K562 (cell line): ENCODE measurements at regions not wholly inside any gene's neighbourhood (a gene's known extent, or its start where the extent isn't known, plus 50 kb on each side); places are given as distances from the start of the nearest gene placed in this dataset.

Experiments
- ATAC-seq: fragments of 200-7000 bp; cut with Tn5 transposase; 3 replicates; pipeline ENCODE4 v1.9.1; 2020; ENCODE audit warnings: moderate library complexity
- BruUV-seq: library from RNA; stranded (reverse); fragments of 400-500 nt; replicated peaks from 2 replicates; lab custom pipeline; 2021; lab: Mats Ljungman, UMichigan
- CTCF ChIA-PET: fragments of 300-600 bp; formaldehyde crosslinking; extraction: SDS; loops from one replicate; lab custom pipeline; 2021; ENCODE audit warnings: low intra/inter-chr PET ratio; lab: Yijun Ruan, JAX
- POLR2A ChIA-PET: fragments of 300-600, 350-650 bp; sonication (Branson Sonifier 250); formaldehyde crosslinking; extraction: SDS; loops from one replicate; lab custom pipeline; 2021; ENCODE audit warnings: antibody characterized with exemption, inconsistent platforms; lab: Yijun Ruan, JAX
- DNase-seq, 4 experiments: peaks; one replicate each; pipeline versions ENCODE4 v3.0.0 to v3.0.0-alpha.2; 2011 to 2018; ENCODE audit warnings: low spot score in 3 of 4, mixed read lengths in 3 of 4; ENCODE audit errors: extremely low read depth in 1 of 4
- FAIRE-seq: peaks from 2 replicates; lab custom pipeline; 2011; peaks lifted over from hg19 to GRCh38; lab: Jason Lieb, UNC
- H2AFZ ChIP-seq: 2 replicates; pipeline ENCODE4 v1.6.0; 2011; ENCODE audit warnings: low read depth, low read length, control low read depth, inconsistent platforms
- H3K27ac ChIP-seq: fragments of 200-600 bp; 3 replicates; pipeline ENCODE4 v1.8.0; 2011; ENCODE audit warnings: low read depth, mild to moderate bottlenecking, control low read depth, inconsistent platforms, low read length, moderate library complexity, mixed read lengths; ENCODE audit errors: extremely low read depth
- H3K27me3 ChIP-seq, 2 experiments: fragments of 300-600 bp in 1 of 2; 2 replicates in 1 of 2; 3 replicates in 1 of 2; pipeline versions ENCODE4 v1.6.0 to v1.8.0; 2011; ENCODE audit warnings: inconsistent platforms in 2 of 2, low read length in 2 of 2, mild to moderate bottlenecking in 1 of 2, mixed read lengths in 1 of 2, moderate library complexity in 1 of 2; ENCODE audit not compliant: control insufficient read depth in 2 of 2, insufficient read depth in 2 of 2
- H3K36me3 ChIP-seq: fragments of 300-600 bp; 3 replicates; pipeline ENCODE4 v1.8.0; 2011; ENCODE audit warnings: mild to moderate bottlenecking, low read length, inconsistent platforms; ENCODE audit not compliant: control insufficient read depth, insufficient read depth
- H3K4me1 ChIP-seq, 2 experiments: fragments of 200-600 bp in 1 of 2; replicated peaks in 1 of 2; 2 replicates in 1 of 2; 3 replicates in 1 of 2; pipeline versions ENCODE4 v1.5.1 to v1.8.0; 2011; ENCODE audit warnings: inconsistent platforms in 2 of 2, low read length in 2 of 2, mild to moderate bottlenecking in 1 of 2, mixed read lengths in 1 of 2, moderate library complexity in 1 of 2; ENCODE audit not compliant: control insufficient read depth in 2 of 2, insufficient read depth in 2 of 2
- H3K4me2 ChIP-seq: 2 replicates; pipeline ENCODE4 v1.6.1; 2011; ENCODE audit warnings: low read length, control low read depth, inconsistent platforms, mixed read lengths; ENCODE audit not compliant: insufficient read depth
- H3K4me3 ChIP-seq: fragments of 200-600 bp; sonication (generic), shearing (Covaris generic); 2 replicates; pipeline ENCODE4 v1.5.1; 2016; ENCODE audit warnings: control low read depth, inconsistent platforms
- H3K79me2 ChIP-seq: fragments of 200-600 bp; 3 replicates; pipeline ENCODE4 v1.8.0; 2011; ENCODE audit warnings: low read length, inconsistent platforms; ENCODE audit not compliant: control insufficient read depth, insufficient read depth
- H3K9ac ChIP-seq, 2 experiments: 2 replicates each; pipeline versions ENCODE4 v1.6.0 to v1.6.1; 2011; ENCODE audit warnings: low read depth in 2 of 2, low read length in 2 of 2, control low read depth in 1 of 2, inconsistent platforms in 1 of 2, mild to moderate bottlenecking in 1 of 2, mixed read lengths in 1 of 2; ENCODE audit not compliant: insufficient read depth in 1 of 2
- H3K9me1 ChIP-seq: one replicate; pipeline ENCODE4 v1.6.0; 2011; ENCODE audit warnings: inconsistent platforms, mild to moderate bottlenecking, low read length, moderate library complexity; ENCODE audit not compliant: control insufficient read depth, insufficient read depth
- H3K9me3 ChIP-seq: replicated peaks from 2 replicates; pipeline ENCODE4 v1.5.1; 2011; ENCODE audit warnings: low read depth, low read length, inconsistent platforms; ENCODE audit not compliant: control insufficient read depth, insufficient read depth
- H4K20me1 ChIP-seq: replicated peaks from 2 replicates; pipeline ENCODE4 v1.6.1; 2011; ENCODE audit warnings: low read length, inconsistent platforms, mixed read lengths; ENCODE audit not compliant: control insufficient read depth, insufficient read depth
- CTCF ChIP-seq, 3 experiments: IDR thresholded peaks in 2 of 3; conservative IDR thresholded peaks in 1 of 3; 2 replicates each; pipeline ENCODE4 v1.5.1; 2011 to 2012; ENCODE audit warnings: low read length in 3 of 3, mild to moderate bottlenecking in 3 of 3, control low read depth in 2 of 3, improper control_type of control experiment in 1 of 3, inconsistent platforms in 1 of 3, low read depth in 1 of 3, mixed read lengths in 1 of 3, moderate library complexity in 1 of 3; ENCODE audit not compliant: insufficient read depth in 2 of 3
- POLR2G ChIP-seq: fragments of 200-400 bp; formaldehyde crosslinking; IDR thresholded peaks from 2 replicates; pipeline ENCODE4 v1.6.1; 2017; ENCODE audit warnings: low read depth, mild to moderate bottlenecking, antibody characterized with exemption, low read length, moderate library complexity
- RAD21 ChIP-seq, 2 experiments: fragments of 250-450 bp in 1 of 2; fragments of 450-650 bp in 1 of 2; sonication (Bioruptor Pico) in 1 of 2; formaldehyde crosslinking in 1 of 2; IDR thresholded peaks in 1 of 2; conservative IDR thresholded peaks in 1 of 2; 2 replicates each; pipeline versions ENCODE4 v1.4.0 to v1.8.0; 2020 to 2022; ENCODE audit warnings: mild to moderate bottlenecking in 2 of 2, moderate library complexity in 1 of 2
- WGBS: fragments of 100-300 bp; shearing (Covaris generic); methylation state at CpG from one replicate; pipeline ENCODE4 v1.1.6; 2016; ENCODE audit warnings: low coverage, mixed read lengths; ENCODE audit not compliant: insufficient coverage; ENCODE audit errors: missing lambda C conversion rate; 5-methylcytosine and 5-hydroxymethylcytosine counted together
- in situ Hi-C: fragments of 300-500 bp; cut with MboI; formaldehyde crosslinking; loops from 4 replicates; pipeline ENCODE4 v1.15.0; 2018; ENCODE audit warnings: inconsistent platforms, mixed read lengths
- intact Hi-C: fragments of 100-400 bp; cut with micrococcal nuclease; formaldehyde crosslinking; loops from 2 replicates; pipeline ENCODE4 v1.14.2; 2022

- Histone ChIP-seq H3K27ac (no peak overlapping the region), H3K4me2 (no peak overlapping the region), H3K9me3 (no peaks in the 10 kb centered on the region), H3K36me3 (no peaks in the 10 kb centered on the region), H3K4me1 (no peaks in the 10 kb centered on the region), H4K20me1 (no peaks in the 10 kb centered on the region), H2AFZ (no peak overlapping the region), H3K9ac (no peak overlapping the region), H3K9me1 (no peaks in the 10 kb centered on the region), H3K79me2 (no peaks in the 10 kb centered on the region), H3K4me3 (no peak overlapping the region), H3K27me3 (no peaks in the 10 kb centered on the region)
- ChIA-PET POLR2A (no interaction called here), CTCF (no interaction called here)
- BruUV-seq = no TSS peak
- in situ Hi-C loops = no loop called here
- intact Hi-C loops = loop anchor here (1.0 kb wide), 1 partner anchor 1083 kb away; no protein-coding TSS in a partner anchor
- ATAC-seq (peak; percentile 52; the same call in 2 of the 3 replicates), DNase-seq (no peak), FAIRE-seq (no peak)
- TF ChIP-seq RAD21 (CRISPR knock-in tag; conservative IDR thresholded peaks at IDR 0.05 in 1 of 2, IDR thresholded peaks at IDR 0.05 in 1 of 2) (peak in 1 of 2 experiments; percentile 25; a peak in 2 of 4 replicates), POLR2G (no peak), CTCF (IDR thresholded peaks at IDR 0.05 in 2 of 3, conservative IDR thresholded peaks at IDR 0.05 in 1 of 3; ENCODE audit: insufficient read depth in 2 of 3, low read depth in 1 of 3, low read length in 3 of 3) (peak in 1 of 3 experiments; percentile 17; a peak in 1 of 6 replicates)
- WGBS = 71% methylated on average over 1 of the region's 1 CpG
Observed at GRCh38 chr4:126396703-126397102, 1081.9 kb downstream of the FAT4 start.
